Tibial nerve (tissue), 4 donors: ENCODE measurements at regions not wholly inside any gene's neighbourhood (a gene's known extent, or its start where the extent isn't known, plus 50 kb on each side); places are given as distances from the start of the nearest gene placed in this dataset.
"Not testable (repeated sequence)": the region's sequence is repeated elsewhere in the genome, so short reads cannot be mapped to it uniquely, and the experiment has no call there.

Source experiments
- DNase-seq, 2 donors: peaks; one replicate each; pipeline ENCODE4 v3.0.0-alpha.2; 2019; ENCODE audit warnings: low spot score in 2 of 2
- H3K27ac ChIP-seq, 4 donors: fragments of 200-600 bp; sonication (generic) in 3 of 4; one replicate each; pipeline ENCODE4 v1.5.1; 2017 to 2019; ENCODE audit warnings: mild to moderate bottlenecking in 1 of 4
- H3K27me3 ChIP-seq, 2 donors: fragments of 200-600 bp; sonication (generic) in 1 of 2; one replicate each; pipeline versions ENCODE4 v1.5.1 to v1.6.0; 2017 to 2019
- H3K36me3 ChIP-seq, 3 donors: fragments of 200-600 bp; sonication (generic); one replicate each; pipeline ENCODE4 v1.5.1; 2018 to 2019
- H3K4me1 ChIP-seq, 4 donors: fragments of 200-600 bp; sonication (generic) in 3 of 4; one replicate each; pipeline ENCODE4 v1.5.1; 2017 to 2019
- H3K4me3 ChIP-seq, 4 donors: fragments of 200-600 bp; sonication (generic) in 3 of 4; one replicate each; pipeline ENCODE4 v1.5.1; 2017 to 2019; ENCODE audit warnings: mild to moderate bottlenecking in 1 of 4, moderate library complexity in 1 of 4
- H3K9me3 ChIP-seq, 4 donors: fragments of 200-600 bp; sonication (generic) in 3 of 4; one replicate each; pipeline ENCODE4 v1.5.1; 2017 to 2019
- EP300 ChIP-seq, 2 donors: sonication (generic); formaldehyde crosslinking; IDR thresholded peaks; one replicate each; pipeline ENCODE4 v1.6.1; 2017; ENCODE audit warnings: antibody characterized with exemption in 2 of 2, mild to moderate bottlenecking in 1 of 2
- POLR2A ChIP-seq, 2 donors: fragments of 450-650 bp; IDR thresholded peaks; one replicate each; pipeline ENCODE4 v1.6.1; 2017; ENCODE audit warnings: antibody characterized with exemption in 2 of 2, mild to moderate bottlenecking in 2 of 2, moderate library complexity in 2 of 2
- WGBS, 2 donors: methylation state at CpG; one replicate each; pipeline ENCODE4 v1.1.5; 2018; 5-methylcytosine and 5-hydroxymethylcytosine counted together
- TF ChIP-seq, protein P1 (sequence below), 5 experiments: fragments of 200-600 bp in 3 of 5; fragments of 450-650 bp in 2 of 5; sonication (generic) in 3 of 5; IDR thresholded peaks; one replicate each; pipeline ENCODE4 v1.5.1; 2016 to 2019; ENCODE audit warnings: antibody characterized with exemption in 5 of 5, mild to moderate bottlenecking in 3 of 5, moderate library complexity in 2 of 5

DNA sequence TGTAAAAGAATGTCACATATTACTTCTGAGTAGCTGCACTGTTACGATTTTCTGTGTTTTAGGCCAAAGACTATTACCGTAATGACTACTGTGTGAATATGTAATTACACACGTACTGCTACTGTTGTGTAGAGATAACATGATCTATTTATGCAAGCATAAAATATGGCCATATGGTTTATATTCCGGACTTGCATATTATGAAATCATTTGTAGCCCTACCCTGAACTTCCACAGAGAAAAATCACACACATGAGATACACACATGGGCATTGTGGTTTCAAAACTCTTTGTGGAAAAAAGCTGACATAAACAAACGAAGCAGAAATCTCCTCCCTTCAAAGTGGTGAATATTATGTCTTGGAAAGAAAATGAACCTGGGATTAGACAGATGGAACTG, 373.0 kb upstream of the ADAMTS5 start:
- TF ChIP-seq, protein P1, sequence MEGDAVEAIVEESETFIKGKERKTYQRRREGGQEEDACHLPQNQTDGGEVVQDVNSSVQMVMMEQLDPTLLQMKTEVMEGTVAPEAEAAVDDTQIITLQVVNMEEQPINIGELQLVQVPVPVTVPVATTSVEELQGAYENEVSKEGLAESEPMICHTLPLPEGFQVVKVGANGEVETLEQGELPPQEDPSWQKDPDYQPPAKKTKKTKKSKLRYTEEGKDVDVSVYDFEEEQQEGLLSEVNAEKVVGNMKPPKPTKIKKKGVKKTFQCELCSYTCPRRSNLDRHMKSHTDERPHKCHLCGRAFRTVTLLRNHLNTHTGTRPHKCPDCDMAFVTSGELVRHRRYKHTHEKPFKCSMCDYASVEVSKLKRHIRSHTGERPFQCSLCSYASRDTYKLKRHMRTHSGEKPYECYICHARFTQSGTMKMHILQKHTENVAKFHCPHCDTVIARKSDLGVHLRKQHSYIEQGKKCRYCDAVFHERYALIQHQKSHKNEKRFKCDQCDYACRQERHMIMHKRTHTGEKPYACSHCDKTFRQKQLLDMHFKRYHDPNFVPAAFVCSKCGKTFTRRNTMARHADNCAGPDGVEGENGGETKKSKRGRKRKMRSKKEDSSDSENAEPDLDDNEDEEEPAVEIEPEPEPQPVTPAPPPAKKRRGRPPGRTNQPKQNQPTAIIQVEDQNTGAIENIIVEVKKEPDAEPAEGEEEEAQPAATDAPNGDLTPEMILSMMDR (IDR thresholded peaks at IDR 0.05), result no peak
- TF ChIP-seq POLR2A (IDR thresholded peaks at IDR 0.05) (no peak), EP300 (IDR thresholded peaks at IDR 0.05) (no peak)
- no peaks in the 10 kb centered on the region for H3K36me3 ChIP-seq
- no peak for DNase-seq
- H3K9me3 ChIP-seq, result no peaks in the 10 kb centered on the region
- H3K27me3 ChIP-seq, result no peaks in the 10 kb centered on the region
- no peak overlapping the region for H3K27ac ChIP-seq
- 58% methylated on average over 5 of the region's 5 CpGs for WGBS, 2 donors
- no peaks in the 10 kb centered on the region for H3K4me1 ChIP-seq
- no peak overlapping the region for H3K4me3 ChIP-seq

DNA sequence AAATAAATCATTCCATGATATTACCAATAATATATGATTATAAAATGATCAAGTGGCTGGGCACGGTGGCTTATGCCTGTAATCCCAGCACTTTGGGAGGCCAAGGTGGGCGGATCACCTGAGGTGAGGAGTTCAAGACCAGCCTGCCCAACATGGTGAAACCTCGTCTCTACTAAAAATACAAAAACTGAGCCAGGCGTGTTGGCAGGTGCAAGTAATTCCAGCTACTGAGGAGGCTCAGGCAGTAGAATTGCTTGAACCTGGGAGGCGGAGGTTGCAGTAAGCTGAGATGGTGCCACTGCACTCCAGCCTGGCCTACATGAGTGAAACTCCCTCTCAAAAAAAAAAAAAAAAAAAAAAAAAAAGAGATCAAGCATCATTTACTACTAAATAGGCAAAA, 371.1 kb upstream of the ADAMTS5 start:
- not testable (repeated sequence) for H3K27ac ChIP-seq, H3K36me3 ChIP-seq, H3K9me3 ChIP-seq, DNase-seq, H3K4me3 ChIP-seq, H3K27me3 ChIP-seq, H3K4me1 ChIP-seq
- 84 to 91% methylated on average over 5 of the region's 5 CpGs for WGBS, 2 donors

DNA sequence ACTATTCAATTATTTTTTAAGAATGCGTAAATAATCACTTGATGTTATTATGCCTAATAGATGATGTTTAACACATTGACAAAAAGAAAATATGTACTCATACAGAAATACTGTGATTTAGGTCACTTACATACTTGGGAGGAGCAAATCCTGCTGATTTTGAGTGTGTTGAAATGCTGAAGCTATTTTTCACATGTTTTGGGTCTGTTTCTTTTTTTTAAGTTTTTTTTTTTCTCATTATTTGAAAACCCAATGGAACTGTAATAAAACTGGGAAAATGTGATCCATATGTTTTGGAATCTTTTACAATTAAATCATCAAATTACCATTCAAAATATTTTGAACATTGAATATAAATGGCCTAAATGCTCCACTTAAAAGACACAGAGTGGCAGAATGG, 366.2 kb upstream of the ADAMTS5 start:
- H3K27me3 ChIP-seq, result no peaks in the 10 kb centered on the region
- TF ChIP-seq POLR2A (IDR thresholded peaks at IDR 0.05) (no peak), EP300 (IDR thresholded peaks at IDR 0.05) (no peak)
- TF ChIP-seq, protein P1 (IDR thresholded peaks at IDR 0.05), result no peak

DNA sequence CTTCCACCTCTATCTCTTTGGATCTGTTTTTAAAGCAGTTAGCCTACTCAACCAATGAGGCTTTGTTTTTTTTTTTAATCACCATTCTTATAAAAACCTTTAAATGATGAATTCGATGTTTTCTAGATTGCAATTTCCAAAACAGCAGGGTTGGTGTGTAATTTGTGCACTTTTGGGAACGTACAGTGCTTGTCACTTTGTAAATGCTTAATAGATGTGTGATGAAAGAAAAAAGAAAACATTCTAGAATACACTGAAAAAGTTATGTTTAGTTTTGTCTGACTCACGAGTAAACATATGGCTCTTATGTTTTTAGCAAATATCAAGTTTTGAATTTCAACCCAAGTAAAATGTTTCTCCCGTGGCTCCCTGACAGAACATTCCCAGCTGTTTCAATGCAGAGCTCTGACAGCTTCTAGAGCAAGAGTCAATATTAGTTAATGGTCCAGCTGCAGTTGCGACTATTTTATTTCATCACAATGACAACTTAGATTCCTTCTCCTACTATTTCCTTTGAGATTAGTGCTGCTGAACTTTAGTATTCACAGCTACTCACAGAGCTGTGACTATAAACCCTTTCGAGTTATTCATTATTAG, 362.5 kb upstream of the ADAMTS5 start:
- Histone ChIP-seq H3K36me3 (no peaks in the 10 kb centered on the region), H3K4me1 (no peaks in the 10 kb centered on the region), H3K27me3 (no peaks in the 10 kb centered on the region), H3K4me3 (no peak overlapping the region), H3K27ac (no peak overlapping the region), H3K9me3 (peaks cover 0 to 13% (median 1%) of the 10 kb centered on the region in 4 donors)
- 51 to 52% methylated on average over 6 of the region's 6 CpGs for WGBS, 2 donors
- no peak for DNase-seq
- TF ChIP-seq EP300 (IDR thresholded peaks at IDR 0.05) (no peak), POLR2A (IDR thresholded peaks at IDR 0.05) (no peak)
- TF ChIP-seq, protein P1 (IDR thresholded peaks at IDR 0.05), result no peak

More for the DNA sequence above, 366.2 kb upstream of the ADAMTS5 start:
- no peaks in the 10 kb centered on the region for H3K36me3 ChIP-seq
- peaks cover 0 to 15% (median 1%) of the 10 kb centered on the region in 4 donors for H3K9me3 ChIP-seq
- DNase-seq, result no peak
- no peak overlapping the region for H3K4me3 ChIP-seq
- no peaks in the 10 kb centered on the region for H3K4me1 ChIP-seq
- no peak overlapping the region for H3K27ac ChIP-seq
- 86 to 87% methylated on average over 1 of the region's 1 CpG for WGBS, 2 donors

DNA sequence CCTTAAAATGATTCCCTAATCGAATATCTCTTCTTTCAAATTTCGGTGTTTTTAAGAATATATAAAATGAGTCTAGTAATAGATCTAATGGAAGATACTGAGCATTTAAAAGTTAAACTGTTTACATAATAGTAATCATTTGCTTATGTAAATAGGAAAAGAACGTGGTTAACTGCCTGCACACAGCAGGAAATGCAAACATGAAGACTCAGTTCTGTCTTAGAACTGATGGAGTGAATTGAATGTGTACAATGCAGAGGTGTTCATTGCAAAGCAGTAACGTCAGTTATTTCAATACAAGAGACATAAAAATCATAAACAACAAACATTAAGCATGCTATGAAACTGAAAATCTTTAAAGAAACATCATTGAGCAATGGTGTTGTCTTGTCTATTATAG, 359.4 kb upstream of the ADAMTS5 start:
- Histone ChIP-seq H3K9me3 (peaks cover 0 to 6% (median 0%) of the 10 kb centered on the region in 4 donors), H3K27me3 (no peaks in the 10 kb centered on the region), H3K4me1 (no peaks in the 10 kb centered on the region), H3K4me3 (no peak overlapping the region), H3K36me3 (no peaks in the 10 kb centered on the region), H3K27ac (no peak overlapping the region)
- WGBS, 2 donors, result 45 to 48% methylated on average over 4 of the region's 4 CpGs
- TF ChIP-seq EP300 (IDR thresholded peaks at IDR 0.05), result no peak
- TF ChIP-seq, protein P1 (IDR thresholded peaks at IDR 0.05), result no peak
- TF ChIP-seq POLR2A (IDR thresholded peaks at IDR 0.05), result no peak
- no peak for DNase-seq

DNA sequence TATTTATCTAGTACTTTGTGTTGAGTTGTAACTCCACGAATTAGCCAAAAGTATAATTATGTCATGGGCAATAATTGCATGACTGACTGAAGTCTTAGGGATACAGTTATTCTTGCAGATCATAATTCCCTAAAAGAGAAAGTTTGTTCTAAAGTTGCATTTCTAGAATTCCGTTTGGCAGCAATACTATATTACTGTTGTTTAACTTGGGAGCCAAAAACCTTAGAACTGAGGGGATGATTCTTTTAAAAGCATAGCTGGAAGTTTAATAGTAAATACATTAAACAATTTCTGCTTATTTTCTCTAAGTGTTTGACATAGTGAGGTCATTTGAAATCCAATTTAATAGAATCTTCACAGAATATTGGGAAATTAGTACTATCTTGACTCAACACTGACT, 356.4 kb upstream of the ADAMTS5 start:
- 34 to 38% methylated on average over 2 of the region's 2 CpGs for WGBS, 2 donors
- TF ChIP-seq POLR2A (IDR thresholded peaks at IDR 0.05) (no peak), EP300 (IDR thresholded peaks at IDR 0.05) (no peak)
- TF ChIP-seq, protein P1 (IDR thresholded peaks at IDR 0.05), result no peak

More for the DNA sequence above, 356.4 kb upstream of the ADAMTS5 start:
- no peak overlapping the region for H3K27ac ChIP-seq
- no peaks in the 10 kb centered on the region for H3K4me1 ChIP-seq
- no peaks in the 10 kb centered on the region for H3K9me3 ChIP-seq
- no peaks in the 10 kb centered on the region for H3K27me3 ChIP-seq
- no peak for DNase-seq
- no peaks in the 10 kb centered on the region for H3K36me3 ChIP-seq
- no peak overlapping the region for H3K4me3 ChIP-seq
